Mesenchymal stem cell (in vitro differentiated cells and primary cell): ENCODE measurements at regions not wholly inside any gene's neighbourhood (a gene's known extent, or its start where the extent isn't known, plus 50 kb on each side); places are given as distances from the start of the nearest gene placed in this dataset.
A peak's percentile ranks its signal among the peaks of the same experiment; 100 is the strongest.

Source experiments
- DNase-seq: peaks from one replicate; pipeline ENCODE4 v3.0.0-alpha.2; 2013
- H2AFZ ChIP-seq: one replicate; pipeline ENCODE4 v1.6.1; 2013; ENCODE audit warnings: low read depth, mild to moderate bottlenecking, control low read depth, inconsistent platforms, low read length, moderate library complexity
- H2AK5ac ChIP-seq: 2 replicates; pipeline ENCODE4 v1.6.1; 2013; ENCODE audit warnings: low read length, moderate library complexity, mild to moderate bottlenecking, inconsistent platforms; ENCODE audit not compliant: severe bottlenecking
- H2BK120ac ChIP-seq: one replicate; pipeline ENCODE4 v1.6.1; 2013; ENCODE audit warnings: low read depth, mild to moderate bottlenecking, inconsistent platforms, low read length, moderate library complexity
- H2BK12ac ChIP-seq, 2 experiments: one replicate each; pipeline ENCODE4 v1.6.1; 2013; ENCODE audit warnings: inconsistent platforms in 2 of 2, low read length in 2 of 2, mild to moderate bottlenecking in 2 of 2, moderate library complexity in 2 of 2, control low read depth in 1 of 2
- H2BK15ac ChIP-seq: one replicate; pipeline ENCODE4 v1.6.1; 2013; ENCODE audit warnings: mild to moderate bottlenecking, low read depth, inconsistent platforms; ENCODE audit not compliant: poor library complexity, severe bottlenecking
- H2BK5ac ChIP-seq: 2 replicates; pipeline ENCODE4 v1.6.1; 2013; ENCODE audit warnings: low read depth, mild to moderate bottlenecking, low read length, control low read depth, inconsistent platforms; ENCODE audit not compliant: poor library complexity, severe bottlenecking
- H3K14ac ChIP-seq, 2 experiments: one replicate each; pipeline ENCODE4 v1.6.1; 2013; ENCODE audit warnings: inconsistent platforms in 2 of 2, low read length in 2 of 2, control low read depth in 1 of 2, mild to moderate bottlenecking in 1 of 2, moderate library complexity in 1 of 2
- H3K18ac ChIP-seq, 2 experiments: one replicate each; pipeline ENCODE4 v1.6.1; 2013; ENCODE audit warnings: inconsistent platforms in 2 of 2, low read length in 2 of 2, control low read depth in 1 of 2, low read depth in 1 of 2, mild to moderate bottlenecking in 1 of 2
- H3K23ac ChIP-seq, 2 experiments: one replicate each; pipeline ENCODE4 v1.6.1; 2013; ENCODE audit warnings: inconsistent platforms in 2 of 2, low read length in 2 of 2, mild to moderate bottlenecking in 2 of 2, moderate library complexity in 2 of 2, control low read depth in 1 of 2
- H3K27ac ChIP-seq: 2 replicates; pipeline ENCODE4 v1.5.1; 2013; ENCODE audit warnings: mild to moderate bottlenecking, moderate library complexity, low read length, control low read depth, inconsistent platforms; ENCODE audit not compliant: poor library complexity, severe bottlenecking
- H3K27me3 ChIP-seq, 2 experiments: 2 replicates each; pipeline versions ENCODE4 v1.6.1 to v1.7.0; 2013; ENCODE audit warnings: low read length in 2 of 2, mild to moderate bottlenecking in 2 of 2, moderate library complexity in 2 of 2, control low read depth in 1 of 2, inconsistent platforms in 1 of 2; ENCODE audit not compliant: control insufficient read depth in 1 of 2, insufficient read depth in 1 of 2
- H3K36me3 ChIP-seq, 2 experiments: 2 replicates each; pipeline versions ENCODE4 v1.6.1 to v1.7.0; 2013; ENCODE audit warnings: low read length in 2 of 2, control low read depth in 1 of 2, inconsistent platforms in 1 of 2, low read depth in 1 of 2, mild to moderate bottlenecking in 1 of 2; ENCODE audit not compliant: insufficient read depth in 2 of 2, control insufficient read depth in 1 of 2
- H3K4ac ChIP-seq, 2 experiments: one replicate each; pipeline ENCODE4 v1.6.1; 2013; ENCODE audit warnings: inconsistent platforms in 2 of 2, low read length in 2 of 2, mild to moderate bottlenecking in 2 of 2, moderate library complexity in 2 of 2, control low read depth in 1 of 2, low read depth in 1 of 2
- H3K4me1 ChIP-seq: 2 replicates; pipeline ENCODE4 v1.6.1; 2013; ENCODE audit warnings: low read depth, low read length, control low read depth; ENCODE audit not compliant: control insufficient read depth, insufficient read depth
- H3K4me2 ChIP-seq: 2 replicates; pipeline ENCODE4 v1.6.1; 2013; ENCODE audit warnings: low read length, mild to moderate bottlenecking, inconsistent platforms; ENCODE audit not compliant: poor library complexity, severe bottlenecking
- H3K4me3 ChIP-seq, 2 experiments: 2 replicates each; pipeline versions ENCODE4 v1.5.1 to v1.7.0; 2013; ENCODE audit warnings: low read length in 2 of 2, mild to moderate bottlenecking in 2 of 2, control low read depth in 1 of 2, low read depth in 1 of 2; ENCODE audit not compliant: insufficient read depth in 1 of 2
- H3K79me1 ChIP-seq: replicated peaks from 2 replicates; pipeline ENCODE4 v1.6.1; 2013; ENCODE audit warnings: mild to moderate bottlenecking, control low read depth, low read length, inconsistent platforms; ENCODE audit not compliant: poor library complexity, severe bottlenecking
- H3K9ac ChIP-seq: 2 replicates; pipeline ENCODE4 v1.7.0; 2013; ENCODE audit warnings: mild to moderate bottlenecking, low read length, moderate library complexity
- H3K9me3 ChIP-seq: 2 replicates; pipeline ENCODE4 v1.7.0; 2013; ENCODE audit warnings: mild to moderate bottlenecking, low read length; ENCODE audit not compliant: control insufficient read depth
- H4K8ac ChIP-seq: one replicate; pipeline ENCODE4 v1.6.1; 2013; ENCODE audit warnings: inconsistent platforms, mild to moderate bottlenecking, low read length, moderate library complexity
- H4K91ac ChIP-seq: one replicate; pipeline ENCODE4 v1.6.1; 2013; ENCODE audit warnings: mild to moderate bottlenecking, low read length, inconsistent platforms
- WGBS: methylation state at CpG from one replicate; pipeline ENCODE4 v1.1.7; 2013; ENCODE audit warnings: mixed read lengths; 5-methylcytosine and 5-hydroxymethylcytosine counted together

GRCh38 chr3:23712656-23713559 lies 92.8 kb upstream of the UBE2E1 start:
- no peak overlapping the region for H3K23ac ChIP-seq
- no peaks in the 10 kb centered on the region for H3K79me1 ChIP-seq
- peaks cover 3% of the 10 kb centered on the region for H3K9me3 ChIP-seq
- 8% methylated on average over 8 of the region's 9 CpGs for WGBS
- peak overlapping the region; percentile 45 for H3K4me2 ChIP-seq
- H3K27ac ChIP-seq: peak overlapping the region; percentile 31
- DNase-seq: peak; percentile 92
- H3K36me3 ChIP-seq: no peaks in the 10 kb centered on the region
- H3K9ac ChIP-seq: peak overlapping the region; percentile 69
- no peak overlapping the region for H2BK15ac ChIP-seq
- no peak overlapping the region for H3K18ac ChIP-seq
- peak overlapping the region in 1 of 2 experiments; percentile 63 for H3K4me3 ChIP-seq
- no peak overlapping the region for H3K14ac ChIP-seq
- no peak overlapping the region for H4K91ac ChIP-seq
- H2BK12ac ChIP-seq: no peak overlapping the region
- no peak overlapping the region for H3K4ac ChIP-seq
- no peak overlapping the region for H4K8ac ChIP-seq
- H2AK5ac ChIP-seq: no peak overlapping the region
- H3K4me1 ChIP-seq: peaks cover 8% of the 10 kb centered on the region
- no peak overlapping the region for H2AFZ ChIP-seq
- peaks cover 0 to 6% of the 10 kb centered on the region in 2 experiments for H3K27me3 ChIP-seq
- no peak overlapping the region for H2BK5ac ChIP-seq
- no peak overlapping the region for H2BK120ac ChIP-seq

- H4K8ac ChIP-seq: no peak overlapping the region
- H3K14ac ChIP-seq: no peak overlapping the region
- no peak overlapping the region for H2AFZ ChIP-seq
- no peaks in the 10 kb centered on the region for H3K79me1 ChIP-seq
- no peaks in the 10 kb centered on the region for H3K36me3 ChIP-seq
- no peak for DNase-seq
- no peak overlapping the region for H3K4me3 ChIP-seq
- H3K27ac ChIP-seq: no peak overlapping the region
- no peak overlapping the region for H3K23ac ChIP-seq
- no peak overlapping the region for H3K18ac ChIP-seq
- no peak overlapping the region for H4K91ac ChIP-seq
- no peak overlapping the region for H2AK5ac ChIP-seq
- H2BK5ac ChIP-seq: no peak overlapping the region
- peaks cover 8% of the 10 kb centered on the region for H3K4me1 ChIP-seq
- H3K9me3 ChIP-seq: peaks cover 3% of the 10 kb centered on the region
- no peak overlapping the region for H3K4ac ChIP-seq
- no peak overlapping the region for H2BK15ac ChIP-seq
- H3K9ac ChIP-seq: no peak overlapping the region
- H3K27me3 ChIP-seq: peaks cover 0 to 6% of the 10 kb centered on the region in 2 experiments
- no peak overlapping the region for H2BK120ac ChIP-seq
- no peak overlapping the region for H3K4me2 ChIP-seq
- H2BK12ac ChIP-seq: no peak overlapping the region
- WGBS: 91% methylated on average over 2 of the region's 4 CpGs
Measured at GRCh38 chr3:23713641-23714040, 92.1 kb upstream of the UBE2E1 start.

DNA sequence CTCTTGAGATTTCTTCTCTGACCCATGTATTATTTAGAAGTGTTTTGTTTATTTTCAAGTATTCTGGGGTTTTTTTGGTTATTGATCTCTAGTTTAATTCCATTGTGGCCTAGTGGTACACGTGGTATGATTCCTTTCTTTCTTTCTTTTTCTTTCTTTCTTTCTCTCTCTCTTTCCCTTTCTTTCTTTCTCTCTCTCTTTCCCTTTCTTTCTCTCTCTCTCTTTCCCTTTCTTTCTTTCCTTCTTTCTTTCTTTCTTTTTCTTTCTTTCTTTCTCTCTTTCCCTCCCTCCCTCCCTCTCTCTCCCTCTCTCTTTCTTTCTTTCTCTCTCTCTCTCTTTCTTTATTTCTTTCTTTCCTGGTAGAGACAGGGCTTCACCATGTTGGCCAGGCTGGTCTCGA lies 85.7 kb upstream of the UBE2E1 start:
- Histone ChIP-seq H3K4me1 (no peaks in the 10 kb centered on the region), H3K4me3 (no peak overlapping the region), H3K4me2 (no peak overlapping the region), H3K79me1 (no peaks in the 10 kb centered on the region), H2BK12ac (no peak overlapping the region), H3K23ac (no peak overlapping the region), H2AFZ (no peak overlapping the region), H4K91ac (no peak overlapping the region), H3K9ac (no peak overlapping the region), H3K4ac (no peak overlapping the region), H3K14ac (no peak overlapping the region), H2AK5ac (no peak overlapping the region), H3K9me3 (peaks cover 3% of the 10 kb centered on the region), H2BK120ac (no peak overlapping the region), H2BK15ac (no peak overlapping the region), H3K36me3 (no peaks in the 10 kb centered on the region), H2BK5ac (no peak overlapping the region), H3K18ac (no peak overlapping the region), H3K27me3 (no peaks in the 10 kb centered on the region), H3K27ac (no peak overlapping the region), H4K8ac (no peak overlapping the region)
- 97% methylated on average over 2 of the region's 2 CpGs for WGBS
- no peak for DNase-seq

DNA sequence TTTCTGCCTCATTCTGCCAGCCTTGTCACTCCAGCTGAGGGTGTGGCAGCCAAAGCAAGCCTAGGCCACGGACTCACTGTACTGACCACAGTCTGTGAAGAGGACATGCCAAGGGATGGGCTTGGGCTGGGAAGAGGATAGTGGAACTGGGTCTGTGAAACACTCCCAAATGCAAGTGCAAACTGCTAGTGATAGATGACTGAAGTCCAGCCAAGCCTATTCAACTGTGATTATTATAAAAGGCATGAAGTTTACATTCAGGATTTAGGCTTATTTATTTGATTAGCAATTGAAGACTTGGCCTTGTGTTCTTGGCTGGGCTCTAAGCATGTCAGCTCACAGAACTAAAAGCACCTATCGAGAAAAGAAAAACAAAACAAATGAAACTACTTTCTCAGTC lies 84.9 kb upstream of the UBE2E1 start:
- Histone ChIP-seq H3K4me2 (no peak overlapping the region), H2BK120ac (no peak overlapping the region), H3K27me3 (no peaks in the 10 kb centered on the region), H3K18ac (no peak overlapping the region), H2BK5ac (no peak overlapping the region), H2BK15ac (no peak overlapping the region), H4K91ac (no peak overlapping the region), H3K14ac (peak overlapping the region in 1 of 2 experiments; percentile 1), H3K4me3 (no peak overlapping the region), H2BK12ac (no peak overlapping the region), H3K79me1 (no peaks in the 10 kb centered on the region), H2AK5ac (no peak overlapping the region), H2AFZ (no peak overlapping the region), H3K27ac (no peak overlapping the region), H3K23ac (no peak overlapping the region), H3K9ac (no peak overlapping the region), H3K4me1 (no peaks in the 10 kb centered on the region), H3K9me3 (peaks cover 2% of the 10 kb centered on the region), H3K36me3 (no peaks in the 10 kb centered on the region), H3K4ac (no peak overlapping the region), H4K8ac (no peak overlapping the region)
- WGBS: 62% methylated on average over 1 of the region's 2 CpGs
- no peak for DNase-seq
